ENCODE measurements at regions not wholly inside any gene's neighbourhood (a gene's known extent, or its start where the extent isn't known, plus 50 kb on each side); places are given as distances from the start of the nearest gene placed in this dataset.

DNA sequence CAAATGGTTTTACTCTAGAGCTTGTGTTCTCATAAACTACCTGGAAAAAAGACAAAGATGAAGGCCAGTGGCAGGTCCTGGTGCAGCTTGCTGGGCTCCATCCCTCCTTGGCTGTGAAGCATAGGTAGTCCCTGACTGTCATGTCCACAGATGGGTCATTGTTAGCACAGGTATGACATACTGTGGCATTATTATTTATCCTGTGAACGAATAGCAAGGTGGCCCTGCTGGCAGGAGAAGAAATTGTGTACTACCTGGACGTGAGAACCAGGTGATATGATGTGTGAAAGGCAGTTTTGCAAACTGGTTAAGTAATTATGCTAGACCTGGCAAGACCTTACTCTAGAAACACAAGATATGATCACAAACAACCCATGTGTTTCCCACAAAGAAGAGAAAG is 63.9 kb downstream of the CCDC71L start:
- no peak overlapping the region for H3K27ac ChIP-seq (ENCODE audit: low read depth, low read length)
- H3K4me3 ChIP-seq (ENCODE audit: low read length in 3 of 3) = no peak overlapping the region
- H3K36me3 ChIP-seq (ENCODE audit: control insufficient read depth in 3 of 3, insufficient read depth in 3 of 3, low read length in 3 of 3) = no peaks in the 10 kb centered on the region
- H3K27me3 ChIP-seq (ENCODE audit: control insufficient read depth in 3 of 3, insufficient read depth in 3 of 3, low read length in 3 of 3) = no peaks in the 10 kb centered on the region
- H3K4me1 ChIP-seq (ENCODE audit: control insufficient read depth in 3 of 3, insufficient read depth in 3 of 3, low read length in 3 of 3) = peaks cover 0 to 8% (median 0%) of the 10 kb centered on the region in 3 donors
- no peaks in the 10 kb centered on the region for H3K9me3 ChIP-seq (ENCODE audit: control insufficient read depth in 3 of 3, low read length in 3 of 3)
- no peak overlapping the region for H3K9ac ChIP-seq (ENCODE audit: low read depth in 1 of 3, low read length in 3 of 3)

GRCh38 chr7:106595922-106596321 is 65.0 kb downstream of the CCDC71L start:
- Histone ChIP-seq H3K27ac (ENCODE audit: low read depth, low read length) (no peak overlapping the region), H3K27me3 (ENCODE audit: control insufficient read depth in 3 of 3, insufficient read depth in 3 of 3, low read length in 3 of 3) (no peaks in the 10 kb centered on the region), H3K4me1 (ENCODE audit: control insufficient read depth in 3 of 3, insufficient read depth in 3 of 3, low read length in 3 of 3) (peaks cover 0 to 8% (median 0%) of the 10 kb centered on the region in 3 donors), H3K36me3 (ENCODE audit: control insufficient read depth in 3 of 3, insufficient read depth in 3 of 3, low read length in 3 of 3) (no peaks in the 10 kb centered on the region), H3K9ac (ENCODE audit: low read depth in 1 of 3, low read length in 3 of 3) (no peak overlapping the region), H3K4me3 (ENCODE audit: low read length in 3 of 3) (no peak overlapping the region), H3K9me3 (ENCODE audit: control insufficient read depth in 3 of 3, low read length in 3 of 3) (no peaks in the 10 kb centered on the region)

DNA sequence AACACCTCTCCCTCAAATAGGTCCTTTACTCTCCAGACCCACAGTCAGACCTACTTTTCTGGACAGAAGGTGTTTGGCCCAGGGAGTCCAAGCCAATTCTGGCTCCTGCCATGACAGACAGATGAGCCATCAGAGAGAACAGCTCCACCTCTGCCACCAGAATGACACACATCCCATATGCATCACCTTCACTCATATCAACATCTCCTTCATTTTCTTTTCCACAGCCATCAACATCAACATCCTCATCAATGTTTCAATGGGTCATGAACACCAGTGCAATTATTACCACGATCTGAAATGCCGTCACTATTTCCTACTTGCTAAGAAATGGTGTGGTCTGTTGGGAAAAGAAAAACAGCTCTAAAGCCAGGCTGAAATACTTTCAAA is 67.9 kb downstream of the CCDC71L start:
- no peaks in the 10 kb centered on the region for H3K4me1 ChIP-seq (ENCODE audit: control insufficient read depth in 3 of 3, insufficient read depth in 3 of 3, low read length in 3 of 3)
- H3K4me3 ChIP-seq (ENCODE audit: low read length in 3 of 3) = no peak overlapping the region
- H3K36me3 ChIP-seq (ENCODE audit: control insufficient read depth in 3 of 3, insufficient read depth in 3 of 3, low read length in 3 of 3) = no peaks in the 10 kb centered on the region
- no peak overlapping the region for H3K27ac ChIP-seq (ENCODE audit: low read depth, low read length)
- H3K27me3 ChIP-seq (ENCODE audit: control insufficient read depth in 3 of 3, insufficient read depth in 3 of 3, low read length in 3 of 3) = no peaks in the 10 kb centered on the region
- H3K9ac ChIP-seq (ENCODE audit: low read depth in 1 of 3, low read length in 3 of 3) = no peak overlapping the region
- H3K9me3 ChIP-seq (ENCODE audit: control insufficient read depth in 3 of 3, low read length in 3 of 3) = no peaks in the 10 kb centered on the region

DNA sequence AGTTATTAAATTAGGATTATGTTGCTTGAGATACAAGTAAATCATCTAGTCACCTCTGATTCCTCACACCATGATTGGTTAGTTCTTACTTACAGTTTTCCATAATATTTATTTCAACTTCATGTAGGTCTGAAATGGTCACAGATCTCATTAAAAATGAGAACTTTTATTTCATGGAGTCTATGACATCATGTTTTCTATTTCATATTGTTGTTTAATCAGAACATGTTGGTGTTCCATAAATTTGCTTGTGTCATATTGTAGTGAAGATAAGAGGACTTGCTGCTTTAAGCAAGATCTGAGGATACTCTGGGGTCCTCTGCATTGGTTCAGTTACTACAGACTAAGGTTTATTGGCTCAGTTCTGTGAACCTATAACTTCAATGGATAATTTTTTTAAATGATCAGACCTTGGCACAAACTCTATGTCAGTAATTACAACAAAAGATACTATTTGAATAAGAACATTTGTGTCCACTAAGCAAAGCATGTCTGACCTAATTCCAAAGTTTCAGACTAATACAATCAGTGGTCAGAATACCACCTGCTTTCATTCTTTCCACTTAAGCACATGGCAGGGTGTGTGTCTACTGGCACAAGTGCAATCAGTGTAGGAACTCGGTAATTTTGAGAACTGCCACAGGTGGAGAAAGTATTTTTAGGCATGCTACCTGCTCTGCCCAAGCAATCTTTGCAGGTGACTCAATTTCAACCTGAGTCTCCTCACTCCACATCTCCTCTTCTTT is 68.5 kb downstream of the CCDC71L start:
- H3K4me1 ChIP-seq (ENCODE audit: control insufficient read depth in 3 of 3, insufficient read depth in 3 of 3, low read length in 3 of 3) = no peaks in the 10 kb centered on the region
- no peak overlapping the region for H3K9ac ChIP-seq (ENCODE audit: low read depth in 1 of 3, low read length in 3 of 3)
- no peaks in the 10 kb centered on the region for H3K36me3 ChIP-seq (ENCODE audit: control insufficient read depth in 3 of 3, insufficient read depth in 3 of 3, low read length in 3 of 3)
- no peaks in the 10 kb centered on the region for H3K27me3 ChIP-seq (ENCODE audit: control insufficient read depth in 3 of 3, insufficient read depth in 3 of 3, low read length in 3 of 3)
- no peak overlapping the region for H3K27ac ChIP-seq (ENCODE audit: low read depth, low read length)
- H3K4me3 ChIP-seq (ENCODE audit: low read length in 3 of 3) = no peak overlapping the region
- H3K9me3 ChIP-seq (ENCODE audit: control insufficient read depth in 3 of 3, low read length in 3 of 3) = no peaks in the 10 kb centered on the region

GRCh38 chr7:106591146-106591545 is 69.8 kb downstream of the CCDC71L start:
- H3K9ac ChIP-seq (ENCODE audit: low read depth in 1 of 3, low read length in 3 of 3) = no peak overlapping the region
- H3K4me1 ChIP-seq (ENCODE audit: control insufficient read depth in 3 of 3, insufficient read depth in 3 of 3, low read length in 3 of 3) = no peaks in the 10 kb centered on the region
- H3K9me3 ChIP-seq (ENCODE audit: control insufficient read depth in 3 of 3, low read length in 3 of 3) = no peaks in the 10 kb centered on the region
- H3K27me3 ChIP-seq (ENCODE audit: control insufficient read depth in 3 of 3, insufficient read depth in 3 of 3, low read length in 3 of 3) = no peaks in the 10 kb centered on the region
- H3K4me3 ChIP-seq (ENCODE audit: low read length in 3 of 3) = no peak overlapping the region
- no peak overlapping the region for H3K27ac ChIP-seq (ENCODE audit: low read depth, low read length)
- H3K36me3 ChIP-seq (ENCODE audit: control insufficient read depth in 3 of 3, insufficient read depth in 3 of 3, low read length in 3 of 3) = no peaks in the 10 kb centered on the region

GRCh38 chr7:106590209-106590816 is 70.6 kb downstream of the CCDC71L start:
- H3K36me3 ChIP-seq (ENCODE audit: control insufficient read depth in 3 of 3, insufficient read depth in 3 of 3, low read length in 3 of 3) = no peaks in the 10 kb centered on the region
- H3K27ac ChIP-seq (ENCODE audit: low read depth, low read length) = no peak overlapping the region
- no peaks in the 10 kb centered on the region for H3K9me3 ChIP-seq (ENCODE audit: control insufficient read depth in 3 of 3, low read length in 3 of 3)
- no peak overlapping the region for H3K4me3 ChIP-seq (ENCODE audit: low read length in 3 of 3)
- no peak overlapping the region for H3K9ac ChIP-seq (ENCODE audit: low read depth in 1 of 3, low read length in 3 of 3)
- no peaks in the 10 kb centered on the region for H3K27me3 ChIP-seq (ENCODE audit: control insufficient read depth in 3 of 3, insufficient read depth in 3 of 3, low read length in 3 of 3)
- H3K4me1 ChIP-seq (ENCODE audit: control insufficient read depth in 3 of 3, insufficient read depth in 3 of 3, low read length in 3 of 3) = no peaks in the 10 kb centered on the region

DNA sequence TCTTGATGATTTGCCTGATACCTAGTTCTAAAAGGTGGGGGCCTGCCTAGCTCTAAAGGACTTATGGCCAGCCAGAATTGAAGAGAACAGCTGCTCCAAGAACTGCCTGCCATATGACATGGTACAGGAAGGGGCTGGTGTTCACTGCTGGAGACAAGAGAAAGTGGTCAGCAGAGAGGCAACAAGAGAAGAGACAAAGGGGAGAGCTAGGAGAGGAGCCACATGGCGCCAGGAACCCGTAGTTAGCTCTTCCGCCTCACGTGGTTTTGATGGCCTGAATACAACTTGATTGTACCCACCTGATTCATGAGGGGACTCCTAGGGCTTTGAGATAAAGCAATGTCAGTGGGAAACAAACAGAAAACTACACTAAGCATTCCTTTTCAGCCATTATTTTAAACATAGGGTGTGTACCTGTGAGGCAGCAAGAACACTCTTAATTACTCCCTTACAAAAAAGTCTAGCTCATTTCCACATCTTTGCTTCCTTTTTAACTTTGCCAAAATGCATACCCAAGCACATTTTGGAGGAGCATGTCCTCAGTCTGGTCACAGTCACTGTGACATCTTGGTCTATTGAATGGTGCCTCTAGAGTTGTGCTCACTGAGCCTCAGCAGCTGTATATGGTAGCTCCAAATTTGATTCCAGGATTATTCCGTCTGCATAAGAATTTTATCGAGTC is 71.6 kb downstream of the CCDC71L start:
- H3K4me1 ChIP-seq (ENCODE audit: control insufficient read depth in 3 of 3, insufficient read depth in 3 of 3, low read length in 3 of 3) = no peaks in the 10 kb centered on the region
- no peak overlapping the region for H3K9ac ChIP-seq (ENCODE audit: low read depth in 1 of 3, low read length in 3 of 3)

DNA sequence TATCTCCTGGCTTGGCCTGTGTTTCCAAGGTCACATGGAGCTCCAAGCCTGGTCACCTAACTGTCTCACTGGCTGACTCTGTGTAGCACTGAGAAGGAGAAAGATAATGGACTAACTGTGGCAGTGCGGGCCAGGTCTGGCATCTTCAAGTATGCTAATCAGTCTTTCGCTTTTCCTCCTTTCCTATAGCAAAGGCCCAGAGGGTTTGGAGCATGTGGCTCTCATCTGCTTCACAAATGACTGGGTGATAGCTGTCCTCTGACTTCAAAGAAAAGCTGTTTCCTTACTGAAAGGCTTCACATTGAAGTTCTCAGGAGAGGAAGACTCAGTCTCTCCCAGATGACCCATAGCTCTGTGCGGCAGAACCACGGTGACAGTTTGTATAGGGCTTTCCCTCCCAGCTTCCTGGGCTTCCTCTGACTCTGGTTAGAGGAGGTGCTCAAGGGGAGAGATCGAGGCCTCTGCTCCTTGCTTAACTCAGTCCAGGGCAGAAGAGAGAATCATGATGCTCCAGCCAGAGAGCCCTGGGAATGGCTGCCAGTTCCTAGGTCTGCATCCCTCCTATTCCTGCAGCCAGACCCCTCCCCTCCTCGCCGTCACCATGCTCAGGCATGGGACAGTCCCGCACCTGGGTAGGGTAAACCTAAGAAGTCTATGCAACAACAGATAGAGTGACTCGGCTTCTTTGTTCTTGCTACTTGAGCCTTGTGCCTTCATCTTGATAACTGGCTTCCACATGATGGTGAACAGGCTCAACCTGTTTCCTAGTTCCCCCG is 72.3 kb downstream of the CCDC71L start:
- Histone ChIP-seq H3K9me3 (ENCODE audit: control insufficient read depth in 3 of 3, low read length in 3 of 3) (no peaks in the 10 kb centered on the region), H3K4me3 (ENCODE audit: low read length in 3 of 3) (no peak overlapping the region), H3K9ac (ENCODE audit: low read depth in 1 of 3, low read length in 3 of 3) (no peak overlapping the region), H3K27ac (ENCODE audit: low read depth, low read length) (no peak overlapping the region), H3K36me3 (ENCODE audit: control insufficient read depth in 3 of 3, insufficient read depth in 3 of 3, low read length in 3 of 3) (no peaks in the 10 kb centered on the region), H3K27me3 (ENCODE audit: control insufficient read depth in 3 of 3, insufficient read depth in 3 of 3, low read length in 3 of 3) (no peaks in the 10 kb centered on the region), H3K4me1 (ENCODE audit: control insufficient read depth in 3 of 3, insufficient read depth in 3 of 3, low read length in 3 of 3) (no peaks in the 10 kb centered on the region)

More for the DNA sequence above, 71.6 kb downstream of the CCDC71L start:
- Histone ChIP-seq H3K4me3 (ENCODE audit: low read length in 3 of 3) (no peak overlapping the region), H3K27me3 (ENCODE audit: control insufficient read depth in 3 of 3, insufficient read depth in 3 of 3, low read length in 3 of 3) (no peaks in the 10 kb centered on the region), H3K9me3 (ENCODE audit: control insufficient read depth in 3 of 3, low read length in 3 of 3) (no peaks in the 10 kb centered on the region), H3K36me3 (ENCODE audit: control insufficient read depth in 3 of 3, insufficient read depth in 3 of 3, low read length in 3 of 3) (no peaks in the 10 kb centered on the region), H3K27ac (ENCODE audit: low read depth, low read length) (no peak overlapping the region)

DNA sequence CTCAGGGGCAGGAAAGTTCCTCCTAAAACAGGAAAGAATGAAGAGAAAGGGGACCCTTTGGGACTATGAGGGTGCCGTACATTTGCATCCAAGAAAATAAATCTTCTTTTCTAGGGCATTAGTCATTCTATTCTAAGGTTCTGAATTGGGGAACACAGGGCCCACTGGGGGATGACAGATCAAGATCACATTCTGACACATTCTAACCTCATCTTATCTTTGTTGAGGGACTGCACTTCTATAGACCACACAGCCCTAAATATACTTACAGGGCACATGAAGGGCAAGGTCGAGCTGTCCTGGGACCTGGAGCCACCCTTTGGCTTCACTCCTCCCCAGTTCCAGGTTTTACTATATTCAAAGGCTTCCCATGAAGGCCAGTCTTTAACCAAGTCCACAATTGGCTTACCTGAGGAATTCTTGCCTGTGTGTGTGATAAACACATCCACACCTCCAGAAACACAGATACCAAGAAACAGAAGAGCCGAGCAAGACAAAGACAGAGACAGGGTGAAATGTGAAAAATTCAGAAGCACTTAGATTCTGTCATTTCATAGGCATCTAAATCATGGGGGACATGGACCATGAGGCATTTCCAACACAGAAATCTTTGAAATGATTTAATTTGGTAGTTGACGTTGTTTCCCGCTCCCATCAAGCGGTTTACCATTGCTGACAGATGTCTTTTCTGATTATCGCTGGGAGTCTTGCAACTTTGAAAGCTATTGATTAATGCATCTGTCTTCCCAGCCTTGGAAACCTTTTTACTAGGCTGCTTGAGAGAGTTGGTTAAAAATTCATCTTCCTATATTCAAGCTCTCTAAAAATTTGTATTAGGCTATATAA is 75.8 kb downstream of the CCDC71L start:
- H3K27me3 ChIP-seq (ENCODE audit: control insufficient read depth in 3 of 3, insufficient read depth in 3 of 3, low read length in 3 of 3) = no peaks in the 10 kb centered on the region

More for the DNA sequence above, 75.8 kb downstream of the CCDC71L start:
- Histone ChIP-seq H3K9me3 (ENCODE audit: control insufficient read depth in 3 of 3, low read length in 3 of 3) (no peaks in the 10 kb centered on the region), H3K27ac (ENCODE audit: low read depth, low read length) (no peak overlapping the region), H3K4me1 (ENCODE audit: control insufficient read depth in 3 of 3, insufficient read depth in 3 of 3, low read length in 3 of 3) (no peaks in the 10 kb centered on the region), H3K36me3 (ENCODE audit: control insufficient read depth in 3 of 3, insufficient read depth in 3 of 3, low read length in 3 of 3) (no peaks in the 10 kb centered on the region), H3K4me3 (ENCODE audit: low read length in 3 of 3) (no peak overlapping the region), H3K9ac (ENCODE audit: low read depth in 1 of 3, low read length in 3 of 3) (no peak overlapping the region)
